ENCODE measurements at regions not wholly inside any gene's neighbourhood (a gene's known extent, or its start where the extent isn't known, plus 50 kb on each side); places are given as distances from the start of the nearest gene placed in this dataset.

DNA sequence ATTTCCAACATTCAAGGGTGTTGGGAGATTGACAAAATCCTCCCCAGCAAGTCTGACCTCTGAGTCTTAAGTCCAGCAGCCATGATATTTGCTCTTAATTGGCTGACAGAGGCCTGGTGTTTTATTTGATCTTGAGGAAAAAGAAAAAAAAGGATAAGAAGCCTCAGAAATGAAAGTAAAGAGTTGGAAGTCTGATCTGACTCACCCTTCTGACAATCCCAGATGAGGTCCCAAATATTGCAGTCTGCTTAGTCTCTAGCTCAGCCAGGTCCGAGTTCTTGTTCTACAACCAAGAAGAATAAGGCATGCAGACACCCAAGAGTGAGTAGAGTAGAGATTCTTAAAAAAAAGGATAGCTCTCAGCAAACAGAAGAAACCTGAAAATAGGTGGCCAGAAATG, 632.5 kb upstream of the ST8SIA4 start:
- TF ChIP-seq, protein P1, sequence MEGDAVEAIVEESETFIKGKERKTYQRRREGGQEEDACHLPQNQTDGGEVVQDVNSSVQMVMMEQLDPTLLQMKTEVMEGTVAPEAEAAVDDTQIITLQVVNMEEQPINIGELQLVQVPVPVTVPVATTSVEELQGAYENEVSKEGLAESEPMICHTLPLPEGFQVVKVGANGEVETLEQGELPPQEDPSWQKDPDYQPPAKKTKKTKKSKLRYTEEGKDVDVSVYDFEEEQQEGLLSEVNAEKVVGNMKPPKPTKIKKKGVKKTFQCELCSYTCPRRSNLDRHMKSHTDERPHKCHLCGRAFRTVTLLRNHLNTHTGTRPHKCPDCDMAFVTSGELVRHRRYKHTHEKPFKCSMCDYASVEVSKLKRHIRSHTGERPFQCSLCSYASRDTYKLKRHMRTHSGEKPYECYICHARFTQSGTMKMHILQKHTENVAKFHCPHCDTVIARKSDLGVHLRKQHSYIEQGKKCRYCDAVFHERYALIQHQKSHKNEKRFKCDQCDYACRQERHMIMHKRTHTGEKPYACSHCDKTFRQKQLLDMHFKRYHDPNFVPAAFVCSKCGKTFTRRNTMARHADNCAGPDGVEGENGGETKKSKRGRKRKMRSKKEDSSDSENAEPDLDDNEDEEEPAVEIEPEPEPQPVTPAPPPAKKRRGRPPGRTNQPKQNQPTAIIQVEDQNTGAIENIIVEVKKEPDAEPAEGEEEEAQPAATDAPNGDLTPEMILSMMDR (IDR thresholded peaks at IDR 0.05) = no peak
- TF ChIP-seq POLR2A (IDR thresholded peaks at IDR 0.05) (no peak), EP300 (IDR thresholded peaks at IDR 0.05) (no peak)
